Neural cell (in vitro differentiated cells): ENCODE measurements at regions not wholly inside any gene's neighbourhood (a gene's known extent, or its start where the extent isn't known, plus 50 kb on each side); places are given as distances from the start of the nearest gene placed in this dataset.

Experiments
- H2AFZ ChIP-seq: fragments of 200-600, 300-800 bp; sonication (generic), shearing (Covaris generic); 2 replicates; pipeline ENCODE4 v1.6.0; 2014; ENCODE audit warnings: low read depth, mild to moderate bottlenecking, antibody characterized with exemption, low read length, moderate library complexity
- H3F3A ChIP-seq: fragments of 200-600 bp; shearing (Covaris generic); 2 replicates; pipeline ENCODE4 v1.6.1; 2016; ENCODE audit warnings: mild to moderate bottlenecking, moderate library complexity, mixed read lengths, antibody characterized with exemption, low read length; ENCODE audit not compliant: insufficient read depth, poor library complexity, severe bottlenecking
- H3K27ac ChIP-seq: fragments of 200-600, 300-800 bp; sonication (generic), shearing (Covaris generic); 2 replicates; pipeline ENCODE4 v1.5.1; 2014; ENCODE audit warnings: mild to moderate bottlenecking, low read length, moderate library complexity
- H3K27me3 ChIP-seq: fragments of 300-800, 200-600 bp; sonication (generic), shearing (Covaris generic); 2 replicates; pipeline ENCODE4 v1.6.0; 2014; ENCODE audit warnings: mild to moderate bottlenecking, low read depth, low read length, moderate library complexity; ENCODE audit not compliant: insufficient read depth
- H3K36me3 ChIP-seq: fragments of 300-800, 200-600 bp; sonication (generic), shearing (Covaris generic); 2 replicates; pipeline ENCODE4 v1.5.1; 2014; ENCODE audit warnings: mild to moderate bottlenecking, antibody characterized with exemption, low read length, moderate library complexity; ENCODE audit not compliant: insufficient read depth
- H3K4me2 ChIP-seq: fragments of 300-800, 200-600 bp; sonication (generic), shearing (Covaris generic); 2 replicates; pipeline ENCODE4 v1.6.0; 2014; ENCODE audit warnings: mild to moderate bottlenecking, low read length
- H3K4me3 ChIP-seq: fragments of 300-800, 200-600 bp; sonication (generic), shearing (Covaris generic); 2 replicates; pipeline ENCODE4 v1.5.1; 2014; ENCODE audit warnings: mild to moderate bottlenecking, low read length, moderate library complexity
- H3K79me2 ChIP-seq: fragments of 200-600 bp; shearing (Covaris generic); replicated peaks from 2 replicates; pipeline ENCODE4 v1.6.0; 2014; ENCODE audit warnings: mild to moderate bottlenecking, low read length, moderate library complexity; ENCODE audit not compliant: insufficient read depth
- H3K9ac ChIP-seq: fragments of 300-800, 200-600 bp; sonication (generic), shearing (Covaris generic); 2 replicates; pipeline ENCODE4 v1.6.1; 2016; ENCODE audit warnings: mild to moderate bottlenecking, low read length, mixed read lengths
- H3K9me2 ChIP-seq: fragments of 200-600 bp; shearing (Covaris generic); 2 replicates; pipeline ENCODE4 v1.6.1; 2016; ENCODE audit warnings: mild to moderate bottlenecking, low read length, mixed read lengths; ENCODE audit not compliant: insufficient read depth
- H3K9me3 ChIP-seq: fragments of 200-600, 300-800 bp; sonication (generic), shearing (Covaris generic); 2 replicates; pipeline ENCODE4 v1.6.1; 2016; ENCODE audit warnings: mild to moderate bottlenecking, mixed run types, low read length, moderate library complexity, mixed read lengths
- H4K20me1 ChIP-seq: fragments of 200-600 bp; shearing (Covaris generic); 2 replicates; pipeline ENCODE4 v1.6.1; 2016; ENCODE audit warnings: mild to moderate bottlenecking, mixed run types; ENCODE audit not compliant: insufficient read depth
- EP300 ChIP-seq: fragments of 450-650 bp; conservative IDR thresholded peaks from 2 replicates; pipeline ENCODE4 v1.6.1; 2014; ENCODE audit warnings: antibody characterized with exemption, mild to moderate bottlenecking, moderate library complexity; ENCODE audit not compliant: poor library complexity, severe bottlenecking
- EZH2 ChIP-seq: fragments of 200-600, 300-800 bp; shearing (Covaris generic), sonication (generic); IDR thresholded peaks from 2 replicates; pipeline ENCODE4 v1.6.1; 2014; ENCODE audit warnings: antibody characterized with exemption, low read length, borderline replicate concordance, mild to moderate bottlenecking; ENCODE audit not compliant: insufficient read depth, poor library complexity, severe bottlenecking
- MXI1 ChIP-seq: fragments of 450-650 bp; conservative IDR thresholded peaks from 2 replicates; pipeline ENCODE4 v1.6.1; 2014; ENCODE audit warnings: antibody characterized with exemption, mild to moderate bottlenecking; ENCODE audit not compliant: poor library complexity, severe bottlenecking
- POLR2AphosphoS5 ChIP-seq: IDR thresholded peaks from 2 replicates; pipeline ENCODE4 v1.6.1; 2012
- RAD21 ChIP-seq: fragments of 450-650 bp; conservative IDR thresholded peaks from 2 replicates; pipeline ENCODE4 v1.6.1; 2014; ENCODE audit warnings: antibody characterized with exemption, mild to moderate bottlenecking, moderate library complexity
- SMC3 ChIP-seq: fragments of 450-650 bp; conservative IDR thresholded peaks from 2 replicates; pipeline ENCODE4 v1.6.1; 2014; ENCODE audit warnings: antibody characterized with exemption, mild to moderate bottlenecking, moderate library complexity; ENCODE audit not compliant: poor library complexity
- TAF1 ChIP-seq: IDR thresholded peaks from 2 replicates; pipeline ENCODE4 v1.6.1; 2012; ENCODE audit warnings: low read depth
- TF ChIP-seq, protein P1 (sequence below): IDR thresholded peaks from 2 replicates; pipeline ENCODE4 v1.6.1; 2012; ENCODE audit warnings: borderline replicate concordance
- TF ChIP-seq, protein P2 (sequence below): fragments of 450-650 bp; IDR thresholded peaks from 2 replicates; pipeline ENCODE4 v1.5.1; 2014; ENCODE audit warnings: antibody characterized with exemption, mild to moderate bottlenecking, moderate library complexity; ENCODE audit not compliant: poor library complexity, severe bottlenecking

DNA sequence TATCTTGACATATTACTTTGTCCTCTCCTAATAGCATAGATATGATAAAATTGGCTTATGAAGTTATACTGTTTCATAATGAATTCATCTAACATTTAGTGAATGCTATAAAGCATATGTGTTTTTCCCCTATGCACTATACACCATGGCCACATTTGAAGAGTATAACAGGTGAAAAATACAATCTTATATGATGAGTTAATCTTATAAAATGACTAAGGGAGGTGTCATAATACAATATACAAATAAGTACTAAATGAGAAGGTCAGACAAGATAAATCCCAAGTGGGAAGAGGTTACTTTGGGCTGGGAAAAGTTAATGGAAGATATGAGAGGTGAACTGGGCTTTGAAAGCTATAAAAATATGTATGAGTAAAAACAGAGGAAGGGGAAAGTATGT is 174.4 kb downstream of the PCSK1 start:
- Histone ChIP-seq H3K9me3 (no peaks in the 10 kb centered on the region), H4K20me1 (no peaks in the 10 kb centered on the region), H3K4me2 (no peak overlapping the region), H3K27ac (no peak overlapping the region), H3K9me2 (no peaks in the 10 kb centered on the region), H3K9ac (no peak overlapping the region), H3K79me2 (no peaks in the 10 kb centered on the region), H3K4me3 (no peak overlapping the region), H2AFZ (no peak overlapping the region), H3K36me3 (no peaks in the 10 kb centered on the region), H3K27me3 (no peaks in the 10 kb centered on the region), H3F3A (no peaks in the 10 kb centered on the region)
- TF ChIP-seq EP300, result no peak
- no peak for TF ChIP-seq RAD21
- TF ChIP-seq TAF1, result no peak
- TF ChIP-seq EZH2, result no peak
- TF ChIP-seq MXI1, result no peak
- TF ChIP-seq SMC3, result no peak
- TF ChIP-seq, protein P1, sequence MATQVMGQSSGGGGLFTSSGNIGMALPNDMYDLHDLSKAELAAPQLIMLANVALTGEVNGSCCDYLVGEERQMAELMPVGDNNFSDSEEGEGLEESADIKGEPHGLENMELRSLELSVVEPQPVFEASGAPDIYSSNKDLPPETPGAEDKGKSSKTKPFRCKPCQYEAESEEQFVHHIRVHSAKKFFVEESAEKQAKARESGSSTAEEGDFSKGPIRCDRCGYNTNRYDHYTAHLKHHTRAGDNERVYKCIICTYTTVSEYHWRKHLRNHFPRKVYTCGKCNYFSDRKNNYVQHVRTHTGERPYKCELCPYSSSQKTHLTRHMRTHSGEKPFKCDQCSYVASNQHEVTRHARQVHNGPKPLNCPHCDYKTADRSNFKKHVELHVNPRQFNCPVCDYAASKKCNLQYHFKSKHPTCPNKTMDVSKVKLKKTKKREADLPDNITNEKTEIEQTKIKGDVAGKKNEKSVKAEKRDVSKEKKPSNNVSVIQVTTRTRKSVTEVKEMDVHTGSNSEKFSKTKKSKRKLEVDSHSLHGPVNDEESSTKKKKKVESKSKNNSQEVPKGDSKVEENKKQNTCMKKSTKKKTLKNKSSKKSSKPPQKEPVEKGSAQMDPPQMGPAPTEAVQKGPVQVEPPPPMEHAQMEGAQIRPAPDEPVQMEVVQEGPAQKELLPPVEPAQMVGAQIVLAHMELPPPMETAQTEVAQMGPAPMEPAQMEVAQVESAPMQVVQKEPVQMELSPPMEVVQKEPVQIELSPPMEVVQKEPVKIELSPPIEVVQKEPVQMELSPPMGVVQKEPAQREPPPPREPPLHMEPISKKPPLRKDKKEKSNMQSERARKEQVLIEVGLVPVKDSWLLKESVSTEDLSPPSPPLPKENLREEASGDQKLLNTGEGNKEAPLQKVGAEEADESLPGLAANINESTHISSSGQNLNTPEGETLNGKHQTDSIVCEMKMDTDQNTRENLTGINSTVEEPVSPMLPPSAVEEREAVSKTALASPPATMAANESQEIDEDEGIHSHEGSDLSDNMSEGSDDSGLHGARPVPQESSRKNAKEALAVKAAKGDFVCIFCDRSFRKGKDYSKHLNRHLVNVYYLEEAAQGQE, result no peak
- no peak for TF ChIP-seq POLR2AphosphoS5
- TF ChIP-seq, protein P2, sequence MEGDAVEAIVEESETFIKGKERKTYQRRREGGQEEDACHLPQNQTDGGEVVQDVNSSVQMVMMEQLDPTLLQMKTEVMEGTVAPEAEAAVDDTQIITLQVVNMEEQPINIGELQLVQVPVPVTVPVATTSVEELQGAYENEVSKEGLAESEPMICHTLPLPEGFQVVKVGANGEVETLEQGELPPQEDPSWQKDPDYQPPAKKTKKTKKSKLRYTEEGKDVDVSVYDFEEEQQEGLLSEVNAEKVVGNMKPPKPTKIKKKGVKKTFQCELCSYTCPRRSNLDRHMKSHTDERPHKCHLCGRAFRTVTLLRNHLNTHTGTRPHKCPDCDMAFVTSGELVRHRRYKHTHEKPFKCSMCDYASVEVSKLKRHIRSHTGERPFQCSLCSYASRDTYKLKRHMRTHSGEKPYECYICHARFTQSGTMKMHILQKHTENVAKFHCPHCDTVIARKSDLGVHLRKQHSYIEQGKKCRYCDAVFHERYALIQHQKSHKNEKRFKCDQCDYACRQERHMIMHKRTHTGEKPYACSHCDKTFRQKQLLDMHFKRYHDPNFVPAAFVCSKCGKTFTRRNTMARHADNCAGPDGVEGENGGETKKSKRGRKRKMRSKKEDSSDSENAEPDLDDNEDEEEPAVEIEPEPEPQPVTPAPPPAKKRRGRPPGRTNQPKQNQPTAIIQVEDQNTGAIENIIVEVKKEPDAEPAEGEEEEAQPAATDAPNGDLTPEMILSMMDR, result no peak

DNA sequence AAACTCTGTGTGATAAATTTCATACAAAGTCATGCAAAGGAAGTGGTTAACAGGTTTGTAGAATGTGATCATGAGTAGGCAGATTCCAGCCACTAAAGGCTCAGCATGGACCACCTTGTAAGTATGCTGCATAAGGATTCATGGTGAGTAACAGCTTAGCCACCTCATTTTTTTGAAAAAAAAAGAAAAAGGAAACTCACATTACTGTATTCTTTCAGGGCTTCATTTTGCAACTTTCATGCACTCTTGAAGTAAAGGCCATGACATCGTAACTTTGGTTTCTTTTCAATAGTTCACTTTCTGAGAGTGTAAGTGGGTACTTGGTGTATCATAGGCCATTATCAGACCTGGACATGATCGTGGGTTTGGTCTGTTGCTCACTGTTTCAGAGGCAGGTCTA is 175.1 kb downstream of the PCSK1 start:
- TF ChIP-seq POLR2AphosphoS5 (no peak), EZH2 (no peak), EP300 (no peak), TAF1 (no peak), SMC3 (no peak)
- TF ChIP-seq, protein P1, result no peak
- TF ChIP-seq, protein P2, result no peak
- Histone ChIP-seq H4K20me1 (no peaks in the 10 kb centered on the region), H3K27ac (no peak overlapping the region), H2AFZ (no peak overlapping the region), H3K9me2 (no peaks in the 10 kb centered on the region), H3K4me2 (no peak overlapping the region), H3K79me2 (no peaks in the 10 kb centered on the region), H3F3A (no peaks in the 10 kb centered on the region), H3K9ac (no peak overlapping the region), H3K9me3 (no peaks in the 10 kb centered on the region), H3K27me3 (no peaks in the 10 kb centered on the region), H3K36me3 (no peaks in the 10 kb centered on the region), H3K4me3 (no peak overlapping the region)
